Parathyroid adenoma (tissue), 2 donors: ENCODE measurements at regions not wholly inside any gene's neighbourhood (a gene's known extent, or its start where the extent isn't known, plus 50 kb on each side); places are given as distances from the start of the nearest gene placed in this dataset.
"Not testable (repeated sequence)": the region's sequence is repeated elsewhere in the genome, so short reads cannot be mapped to it uniquely, and the experiment has no call there.

ENCODE experiments used
- H2AFZ ChIP-seq: fragments of 300-600 bp; sonication (generic); one replicate; pipeline ENCODE4 v1.7.0; 2017; ENCODE audit warnings: antibody characterized with exemption, mild to moderate bottlenecking
- H3K27ac ChIP-seq: fragments of 300-600 bp; sonication (generic); one replicate; pipeline ENCODE4 v1.7.0; 2017
- H3K27me3 ChIP-seq: fragments of 300-600 bp; sonication (generic); one replicate; pipeline ENCODE4 v1.7.0; 2017; ENCODE audit warnings: low read length; ENCODE audit not compliant: control insufficient read depth, insufficient read depth
- H3K36me3 ChIP-seq: fragments of 300-600 bp; sonication (generic); one replicate; pipeline ENCODE4 v1.7.0; 2017; ENCODE audit warnings: low read length; ENCODE audit not compliant: control insufficient read depth, insufficient read depth
- H3K4me1 ChIP-seq: fragments of 300-600 bp; sonication (generic); one replicate; pipeline ENCODE4 v1.7.0; 2017; ENCODE audit warnings: control low read depth
- H3K4me2 ChIP-seq: fragments of 300-600 bp; sonication (generic); one replicate; pipeline ENCODE4 v1.7.0; 2017; ENCODE audit warnings: low read length
- H3K4me3 ChIP-seq: fragments of 300-600 bp; sonication (generic); one replicate; pipeline ENCODE4 v1.7.0; 2017; ENCODE audit warnings: low read depth, low read length
- H3K79me2 ChIP-seq: fragments of 300-600 bp; sonication (generic); one replicate; pipeline ENCODE4 v1.7.0; 2017; ENCODE audit warnings: control low read depth
- H3K9ac ChIP-seq: fragments of 300-600 bp; sonication (generic); one replicate; pipeline ENCODE4 v1.7.0; 2017; ENCODE audit warnings: mild to moderate bottlenecking
- H3K9me3 ChIP-seq: fragments of 300-600 bp; sonication (generic); one replicate; pipeline ENCODE4 v1.7.0; 2017; ENCODE audit warnings: low read length; ENCODE audit not compliant: control insufficient read depth
- CTCF ChIP-seq: fragments of 300-600 bp; sonication (generic); IDR thresholded peaks from one replicate; pipeline ENCODE4 v1.7.0; 2017; ENCODE audit warnings: antibody characterized with exemption, mild to moderate bottlenecking
- donor health status: primary hyperparathyroidism.

- Histone ChIP-seq H3K9me3 (no peaks in the 10 kb centered on the region), H2AFZ (no peak overlapping the region), H3K27me3 (no peaks in the 10 kb centered on the region), H3K79me2 (no peaks in the 10 kb centered on the region), H3K4me2 (no peak overlapping the region), H3K9ac (no peak overlapping the region), H3K36me3 (no peaks in the 10 kb centered on the region), H3K4me3 (no peak overlapping the region), H3K4me1 (peaks cover 18% of the 10 kb centered on the region), H3K27ac (peak overlapping the region; percentile 67)
- TF ChIP-seq CTCF: no peak
Measured at GRCh38 chr10:30170146-30170545, 110.8 kb upstream of the JCAD start.

GRCh38 chr10:30169342-30169741 is 110.0 kb upstream of the JCAD start:
- Histone ChIP-seq H3K79me2 (no peaks in the 10 kb centered on the region), H3K9ac (no peak overlapping the region), H2AFZ (no peak overlapping the region), H3K36me3 (no peaks in the 10 kb centered on the region), H3K27me3 (no peaks in the 10 kb centered on the region), H3K4me3 (no peak overlapping the region), H3K4me2 (no peak overlapping the region), H3K9me3 (no peaks in the 10 kb centered on the region), H3K4me1 (peaks cover 18% of the 10 kb centered on the region), H3K27ac (no peak overlapping the region)
- TF ChIP-seq CTCF: no peak

- TF ChIP-seq CTCF: no peak
- H3K9ac ChIP-seq: no peak overlapping the region
- H3K4me1 ChIP-seq: peaks cover 7% of the 10 kb centered on the region
- no peaks in the 10 kb centered on the region for H3K27me3 ChIP-seq
- no peaks in the 10 kb centered on the region for H3K9me3 ChIP-seq
- no peaks in the 10 kb centered on the region for H3K79me2 ChIP-seq
- no peak overlapping the region for H2AFZ ChIP-seq
- H3K36me3 ChIP-seq: no peaks in the 10 kb centered on the region
- no peak overlapping the region for H3K4me2 ChIP-seq
- no peak overlapping the region for H3K27ac ChIP-seq
- H3K4me3 ChIP-seq: no peak overlapping the region
Measured at GRCh38 chr10:30166929-30167328, 107.5 kb upstream of the JCAD start.

- not testable (repeated sequence) for H3K9ac ChIP-seq, H3K4me2 ChIP-seq, H3K4me3 ChIP-seq, H3K36me3 ChIP-seq, H3K4me1 ChIP-seq, H3K79me2 ChIP-seq, H3K27me3 ChIP-seq, H3K9me3 ChIP-seq, H2AFZ ChIP-seq, H3K27ac ChIP-seq
Measured at GRCh38 chr10:30163410-30163809, 104.0 kb upstream of the JCAD start.

- H3K27me3 ChIP-seq, H3K9me3 ChIP-seq, H3K4me2 ChIP-seq, H3K79me2 ChIP-seq, H3K9ac ChIP-seq, H3K4me3 ChIP-seq, H3K36me3 ChIP-seq, H2AFZ ChIP-seq, H3K4me1 ChIP-seq, H3K27ac ChIP-seq: not testable (repeated sequence)
Measured at GRCh38 chr10:30162796-30163195, 103.4 kb upstream of the JCAD start.

- H2AFZ ChIP-seq: peak overlapping the region; percentile 58
- TF ChIP-seq CTCF: no peak
- H3K4me3 ChIP-seq: no peak overlapping the region
- H3K36me3 ChIP-seq: no peaks in the 10 kb centered on the region
- H3K27ac ChIP-seq: no peak overlapping the region
- H3K27me3 ChIP-seq: no peaks in the 10 kb centered on the region
- H3K79me2 ChIP-seq: no peaks in the 10 kb centered on the region
- no peaks in the 10 kb centered on the region for H3K4me1 ChIP-seq
- no peak overlapping the region for H3K9ac ChIP-seq
- no peaks in the 10 kb centered on the region for H3K9me3 ChIP-seq
- H3K4me2 ChIP-seq: no peak overlapping the region
Measured at GRCh38 chr10:30160271-30160982, 101.0 kb upstream of the JCAD start.

- H3K4me3 ChIP-seq, H3K9ac ChIP-seq, H3K4me2 ChIP-seq, H3K27ac ChIP-seq, H3K27me3 ChIP-seq, H2AFZ ChIP-seq, H3K79me2 ChIP-seq, H3K4me1 ChIP-seq, H3K36me3 ChIP-seq, H3K9me3 ChIP-seq: not testable (repeated sequence)
Measured at GRCh38 chr10:30159614-30160013, 100.2 kb upstream of the JCAD start.
